Upper lobe of right lung (tissue), 1 donor: ENCODE measurements at regions not wholly inside any gene's neighbourhood (a gene's known extent, or its start where the extent isn't known, plus 50 kb on each side); places are given as distances from the start of the nearest gene placed in this dataset.
A peak's percentile ranks its signal among the peaks of the same experiment; 100 is the strongest.

ENCODE experiments used
- ATAC-seq: fragments of 200-7000 bp; cut with Tn5 transposase; one replicate; pipeline ENCODE4 v1.9.1; 2020; ENCODE audit warnings: mild to moderate bottlenecking, moderate library complexity
- DNase-seq: peaks from one replicate; pipeline ENCODE4 v3.0.0-alpha.2; 2020
- H3K27ac ChIP-seq: fragments of 200-600 bp; one replicate; pipeline ENCODE4 v1.8.0; 2022
- H3K27me3 ChIP-seq: fragments of 200-600 bp; one replicate; pipeline ENCODE4 v1.8.0; 2022; ENCODE audit warnings: mild to moderate bottlenecking
- H3K36me3 ChIP-seq: fragments of 200-600 bp; one replicate; pipeline ENCODE4 v1.8.0; 2022
- H3K4me1 ChIP-seq: fragments of 200-600 bp; one replicate; pipeline ENCODE4 v1.8.0; 2022
- H3K4me3 ChIP-seq: fragments of 200-600 bp; one replicate; pipeline ENCODE4 v1.8.0; 2022; ENCODE audit warnings: mild to moderate bottlenecking
- H3K9me3 ChIP-seq: fragments of 200-600 bp; one replicate; pipeline ENCODE4 v1.8.0; 2022
- intact Hi-C: fragments of 100-400 bp; cut with DNase I; formaldehyde crosslinking; loops from one replicate; pipeline ENCODE4 v1.11.0; 2022
- TF ChIP-seq, protein P1 (sequence below): fragments of 200-600 bp; IDR thresholded peaks from one replicate; pipeline ENCODE4 v1.8.0; 2022; ENCODE audit warnings: antibody characterized with exemption
- donor health status: DM: no; HTN: yes; CAD: no; lungs with severe emphysema.

DNA sequence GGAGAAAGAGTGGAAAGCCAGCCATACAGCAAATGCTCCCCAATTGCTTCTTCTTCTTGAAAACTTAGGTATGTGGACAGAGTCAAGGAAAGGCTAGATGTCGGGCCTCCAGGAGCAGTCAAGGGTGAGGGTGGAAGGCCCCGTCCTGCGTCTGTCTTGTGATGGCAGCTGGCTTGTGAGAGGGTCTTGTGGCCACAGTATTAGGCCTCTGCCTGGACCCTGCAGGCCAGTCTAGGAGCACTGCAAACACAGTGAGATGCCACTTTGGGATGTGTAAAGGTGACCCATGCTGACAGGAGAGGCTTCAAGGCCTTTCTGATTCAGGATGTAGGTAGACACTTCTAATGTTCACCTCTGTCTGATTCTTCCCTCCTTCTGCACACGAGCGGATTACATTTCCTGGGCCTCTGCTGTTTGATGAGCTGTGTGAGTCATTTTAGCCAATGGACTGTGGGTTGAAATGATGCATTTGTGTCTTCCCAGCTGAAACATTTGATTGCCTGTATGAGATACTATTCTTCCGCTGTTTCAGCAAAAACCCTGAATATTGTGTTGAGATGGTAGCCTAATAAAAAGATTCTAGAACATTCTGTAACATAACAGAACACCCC is 135.4 kb downstream of the EMX2 start:
- no peak for ATAC-seq
- no peaks in the 10 kb centered on the region for H3K4me1 ChIP-seq
- H3K27ac ChIP-seq = no peak overlapping the region
- TF ChIP-seq, protein P1, sequence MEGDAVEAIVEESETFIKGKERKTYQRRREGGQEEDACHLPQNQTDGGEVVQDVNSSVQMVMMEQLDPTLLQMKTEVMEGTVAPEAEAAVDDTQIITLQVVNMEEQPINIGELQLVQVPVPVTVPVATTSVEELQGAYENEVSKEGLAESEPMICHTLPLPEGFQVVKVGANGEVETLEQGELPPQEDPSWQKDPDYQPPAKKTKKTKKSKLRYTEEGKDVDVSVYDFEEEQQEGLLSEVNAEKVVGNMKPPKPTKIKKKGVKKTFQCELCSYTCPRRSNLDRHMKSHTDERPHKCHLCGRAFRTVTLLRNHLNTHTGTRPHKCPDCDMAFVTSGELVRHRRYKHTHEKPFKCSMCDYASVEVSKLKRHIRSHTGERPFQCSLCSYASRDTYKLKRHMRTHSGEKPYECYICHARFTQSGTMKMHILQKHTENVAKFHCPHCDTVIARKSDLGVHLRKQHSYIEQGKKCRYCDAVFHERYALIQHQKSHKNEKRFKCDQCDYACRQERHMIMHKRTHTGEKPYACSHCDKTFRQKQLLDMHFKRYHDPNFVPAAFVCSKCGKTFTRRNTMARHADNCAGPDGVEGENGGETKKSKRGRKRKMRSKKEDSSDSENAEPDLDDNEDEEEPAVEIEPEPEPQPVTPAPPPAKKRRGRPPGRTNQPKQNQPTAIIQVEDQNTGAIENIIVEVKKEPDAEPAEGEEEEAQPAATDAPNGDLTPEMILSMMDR = no peak
- no peaks in the 10 kb centered on the region for H3K36me3 ChIP-seq
- H3K9me3 ChIP-seq = no peaks in the 10 kb centered on the region
- H3K27me3 ChIP-seq = no peaks in the 10 kb centered on the region
- no peak overlapping the region for H3K4me3 ChIP-seq
- no peak for DNase-seq
- intact Hi-C loops = no loop called here

DNA sequence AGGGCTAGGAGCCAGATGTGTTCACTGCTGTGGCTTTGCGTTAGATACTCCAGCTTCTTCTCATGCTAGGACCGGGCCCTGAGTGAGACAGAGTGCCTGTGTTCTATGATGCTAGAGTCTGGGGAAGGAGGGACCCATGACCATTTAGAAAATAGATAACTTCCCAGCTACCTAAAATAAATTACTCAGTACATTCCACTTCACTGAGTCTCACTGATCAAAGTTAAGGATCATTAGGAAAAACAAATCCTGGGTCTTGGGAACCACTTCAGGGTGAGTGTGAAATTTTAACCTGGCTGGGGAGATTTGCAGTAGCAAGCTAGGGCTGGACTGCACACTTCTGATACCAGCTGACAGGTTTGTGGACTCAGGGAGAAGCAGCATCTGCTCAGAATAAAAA is 138.1 kb downstream of the EMX2 start:
- Histone ChIP-seq H3K4me1 (no peaks in the 10 kb centered on the region), H3K9me3 (no peaks in the 10 kb centered on the region), H3K4me3 (no peak overlapping the region), H3K36me3 (no peaks in the 10 kb centered on the region), H3K27me3 (no peaks in the 10 kb centered on the region), H3K27ac (no peak overlapping the region)
- TF ChIP-seq, protein P1 = no peak
- ATAC-seq = no peak
- no peak for DNase-seq
- intact Hi-C loops = no loop called here

DNA sequence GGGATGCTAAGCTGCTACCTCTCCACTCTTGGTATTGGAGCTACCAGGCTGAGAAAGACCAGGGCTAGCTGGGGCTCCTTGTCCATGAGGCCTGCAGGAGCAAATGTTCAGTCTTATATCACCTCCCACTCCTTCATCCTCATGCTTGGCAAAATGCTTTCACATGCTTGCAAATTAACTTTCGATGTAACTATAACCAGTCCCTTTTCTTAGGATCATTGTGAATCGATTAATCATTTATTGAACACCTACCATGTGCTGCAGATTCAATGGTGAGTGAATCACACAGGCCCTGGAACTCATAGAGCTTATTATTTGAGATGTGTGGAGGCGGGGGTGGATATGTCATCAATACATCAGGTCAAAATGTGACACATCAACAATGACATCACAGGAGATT is 138.6 kb downstream of the EMX2 start:
- H3K4me1 ChIP-seq = no peaks in the 10 kb centered on the region
- no peak overlapping the region for H3K27ac ChIP-seq
- no peaks in the 10 kb centered on the region for H3K36me3 ChIP-seq
- DNase-seq (no peak), ATAC-seq (no peak)
- no peak overlapping the region for H3K4me3 ChIP-seq
- H3K27me3 ChIP-seq = no peaks in the 10 kb centered on the region
- intact Hi-C loops = no loop called here
- H3K9me3 ChIP-seq = no peaks in the 10 kb centered on the region
- TF ChIP-seq, protein P1 = no peak

DNA sequence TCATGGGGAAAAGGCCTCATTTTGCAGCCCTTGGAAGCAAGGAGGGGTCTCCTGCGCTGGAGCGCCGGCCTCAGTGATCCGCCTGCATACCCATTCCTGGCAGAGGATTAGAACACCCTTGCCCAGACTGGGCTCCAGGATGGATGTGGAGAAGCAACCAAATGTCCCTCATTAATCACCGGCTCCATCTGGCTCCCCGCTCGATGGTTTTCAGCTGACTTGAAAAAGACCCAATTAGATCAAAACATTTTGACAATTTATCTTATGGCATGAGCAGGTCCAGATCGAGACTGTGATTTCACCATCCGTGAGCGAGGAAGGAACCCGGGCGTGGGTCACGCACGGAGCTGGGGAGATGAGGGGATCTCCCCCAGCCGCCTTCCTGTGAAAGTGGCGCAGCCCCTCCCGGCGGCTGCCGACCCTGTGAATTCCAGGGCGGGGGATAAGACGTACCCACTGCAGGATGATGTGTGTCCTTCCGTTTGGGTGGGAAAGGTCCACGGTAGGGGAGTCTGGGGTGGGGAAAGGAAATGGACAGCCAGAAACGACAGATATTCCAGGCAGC is 141.6 kb downstream of the EMX2 start:
- DNase-seq = no peak

DNA sequence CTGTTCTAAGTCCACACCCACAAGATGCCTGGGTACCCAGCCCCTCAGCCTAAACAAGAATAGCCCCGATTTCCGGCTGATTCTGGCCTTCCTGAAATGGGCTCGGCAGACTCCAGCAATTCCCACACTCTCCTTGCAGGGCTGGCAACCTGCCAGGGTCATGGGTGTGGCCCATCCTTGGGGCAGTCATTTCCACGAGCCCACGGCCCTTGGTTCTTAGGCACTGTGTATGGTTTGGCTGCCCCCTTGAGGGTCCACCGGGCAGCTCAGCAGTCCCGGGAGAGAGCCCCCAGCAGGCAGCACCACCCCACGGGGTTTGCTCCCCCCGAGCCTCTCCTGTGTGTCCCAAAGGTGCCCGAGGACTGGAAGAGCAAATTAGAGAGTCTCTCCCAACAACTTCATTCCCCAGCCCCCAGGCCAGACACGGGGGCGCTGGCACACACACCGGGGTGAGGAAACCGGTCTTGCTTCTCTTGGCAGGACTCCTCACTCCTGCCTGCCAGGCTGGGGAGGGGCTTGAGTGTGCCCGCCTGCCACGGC is 142.2 kb downstream of the EMX2 start:
- Histone ChIP-seq H3K9me3 (no peaks in the 10 kb centered on the region), H3K36me3 (no peaks in the 10 kb centered on the region), H3K4me3 (no peak overlapping the region), H3K27me3 (peaks cover 5% of the 10 kb centered on the region), H3K27ac (no peak overlapping the region), H3K4me1 (no peaks in the 10 kb centered on the region)
- intact Hi-C loops = no loop called here
- peak; percentile 73 for DNase-seq
- TF ChIP-seq, protein P1 = peak; percentile 10
- ATAC-seq = peak; percentile 44

More for the DNA sequence above, 141.6 kb downstream of the EMX2 start:
- TF ChIP-seq, protein P1 = no peak
- Histone ChIP-seq H3K4me3 (no peak overlapping the region), H3K27me3 (peaks cover 3% of the 10 kb centered on the region), H3K36me3 (no peaks in the 10 kb centered on the region), H3K4me1 (no peaks in the 10 kb centered on the region), H3K27ac (no peak overlapping the region), H3K9me3 (no peaks in the 10 kb centered on the region)
- ATAC-seq = no peak
- intact Hi-C loops = no loop called here
